Astrocyte (in vitro differentiated cells and primary cell): ENCODE measurements at regions not wholly inside any gene's neighbourhood (a gene's known extent, or its start where the extent isn't known, plus 50 kb on each side); places are given as distances from the start of the nearest gene placed in this dataset.
A peak's percentile ranks its signal among the peaks of the same experiment; 100 is the strongest.

ENCODE experiments used
- DNase-seq: peaks from one replicate; pipeline ENCODE4 v3.0.0-alpha.2; 2010; ENCODE audit warnings: low read depth
- FAIRE-seq: peaks from 2 replicates; lab custom pipeline; 2011; peaks lifted over from hg19 to GRCh38; lab: Jason Lieb, UNC
- H2AFZ ChIP-seq: 2 replicates; pipeline ENCODE4 v1.6.0; 2012; ENCODE audit warnings: low read depth, low read length, inconsistent platforms
- H3K27ac ChIP-seq: 2 replicates; pipeline ENCODE4 v1.5.1; 2011; ENCODE audit warnings: low read depth, low read length, inconsistent platforms
- H3K27me3 ChIP-seq: 2 replicates; pipeline ENCODE4 v1.6.0; 2011; ENCODE audit warnings: low read length, inconsistent platforms; ENCODE audit not compliant: insufficient read depth
- H3K36me3 ChIP-seq: 2 replicates; pipeline ENCODE4 v1.5.1; 2011; ENCODE audit warnings: low read length, inconsistent platforms; ENCODE audit not compliant: insufficient read depth
- H3K4me1 ChIP-seq: 2 replicates; pipeline ENCODE4 v1.5.1; 2011; ENCODE audit warnings: low read length, inconsistent platforms; ENCODE audit not compliant: insufficient read depth
- H3K4me2 ChIP-seq: 2 replicates; pipeline ENCODE4 v1.6.0; 2012; ENCODE audit warnings: low read length, inconsistent platforms
- H3K4me3 ChIP-seq: 2 replicates; pipeline ENCODE4 v1.5.1; 2011; ENCODE audit warnings: low read depth, mild to moderate bottlenecking, low read length, inconsistent platforms; ENCODE audit not compliant: insufficient read depth
- H3K79me2 ChIP-seq: 2 replicates; pipeline ENCODE4 v1.6.0; 2012; ENCODE audit warnings: mild to moderate bottlenecking, low read length, inconsistent platforms; ENCODE audit not compliant: insufficient read depth
- H3K9ac ChIP-seq: 2 replicates; pipeline ENCODE4 v1.6.0; 2012; ENCODE audit warnings: mild to moderate bottlenecking, low read length, inconsistent platforms
- H3K9me3 ChIP-seq: 2 replicates; pipeline ENCODE4 v1.5.1; 2012; ENCODE audit warnings: low read depth, mild to moderate bottlenecking, low read length, inconsistent platforms; ENCODE audit not compliant: insufficient read depth
- H4K20me1 ChIP-seq: 2 replicates; pipeline ENCODE4 v1.6.0; 2012; ENCODE audit warnings: low read length, inconsistent platforms; ENCODE audit not compliant: insufficient read depth
- H3K27ac Mint-ChIP-seq: one replicate; pipeline ENCODE4 v1.8.0; 2021; ENCODE audit warnings: mild to moderate bottlenecking, mixed read lengths; ENCODE audit not compliant: unreplicated experiment
- H3K27me3 Mint-ChIP-seq: one replicate; pipeline ENCODE4 v1.8.0; 2021; ENCODE audit warnings: low read depth, mixed read lengths; ENCODE audit not compliant: unreplicated experiment
- H3K36me3 Mint-ChIP-seq: one replicate; pipeline ENCODE4 v1.8.0; 2021; ENCODE audit warnings: low read depth, mixed read lengths; ENCODE audit not compliant: unreplicated experiment
- H3K4me1 Mint-ChIP-seq: one replicate; pipeline ENCODE4 v1.8.0; 2021; ENCODE audit warnings: low read depth, mixed read lengths; ENCODE audit not compliant: unreplicated experiment
- H3K4me3 Mint-ChIP-seq: one replicate; pipeline ENCODE4 v1.8.0; 2021; ENCODE audit warnings: mild to moderate bottlenecking, moderate library complexity, mixed read lengths; ENCODE audit not compliant: unreplicated experiment
- H3K9me3 Mint-ChIP-seq: one replicate; pipeline ENCODE4 v1.8.0; 2021; ENCODE audit warnings: mild to moderate bottlenecking, mixed read lengths; ENCODE audit not compliant: unreplicated experiment
- EZH2 ChIP-seq: IDR thresholded peaks from 2 replicates; pipeline ENCODE4 v1.6.1; 2012; ENCODE audit warnings: mild to moderate bottlenecking, low read length, inconsistent platforms; ENCODE audit not compliant: insufficient read depth
- TF ChIP-seq, protein P1 (sequence below): IDR thresholded peaks from 2 replicates; pipeline ENCODE4 v1.5.1; 2011; ENCODE audit warnings: low read depth, mild to moderate bottlenecking, inconsistent platforms, low read length, moderate library complexity; ENCODE audit not compliant: insufficient read depth

DNA sequence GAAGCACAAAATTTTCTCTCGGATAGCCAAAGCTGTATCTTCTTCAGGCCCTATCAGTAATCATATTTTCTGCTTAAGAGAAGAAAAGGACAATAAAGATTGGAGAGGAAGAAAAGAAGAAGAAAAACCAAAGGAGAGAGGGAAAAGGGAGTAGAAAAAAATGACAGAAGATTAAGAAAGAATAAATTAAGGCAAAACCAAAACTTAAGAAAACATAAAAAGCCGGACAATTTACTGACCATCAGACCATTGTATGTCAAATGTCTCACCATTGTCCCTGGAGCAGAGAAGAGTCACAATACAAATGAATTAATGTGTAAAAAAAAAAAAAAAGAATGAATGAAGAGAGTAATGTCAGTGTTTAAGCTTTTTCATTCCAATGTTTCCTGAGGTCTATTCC, 1274.8 kb downstream of the FSCB start:
- TF ChIP-seq, protein P1, sequence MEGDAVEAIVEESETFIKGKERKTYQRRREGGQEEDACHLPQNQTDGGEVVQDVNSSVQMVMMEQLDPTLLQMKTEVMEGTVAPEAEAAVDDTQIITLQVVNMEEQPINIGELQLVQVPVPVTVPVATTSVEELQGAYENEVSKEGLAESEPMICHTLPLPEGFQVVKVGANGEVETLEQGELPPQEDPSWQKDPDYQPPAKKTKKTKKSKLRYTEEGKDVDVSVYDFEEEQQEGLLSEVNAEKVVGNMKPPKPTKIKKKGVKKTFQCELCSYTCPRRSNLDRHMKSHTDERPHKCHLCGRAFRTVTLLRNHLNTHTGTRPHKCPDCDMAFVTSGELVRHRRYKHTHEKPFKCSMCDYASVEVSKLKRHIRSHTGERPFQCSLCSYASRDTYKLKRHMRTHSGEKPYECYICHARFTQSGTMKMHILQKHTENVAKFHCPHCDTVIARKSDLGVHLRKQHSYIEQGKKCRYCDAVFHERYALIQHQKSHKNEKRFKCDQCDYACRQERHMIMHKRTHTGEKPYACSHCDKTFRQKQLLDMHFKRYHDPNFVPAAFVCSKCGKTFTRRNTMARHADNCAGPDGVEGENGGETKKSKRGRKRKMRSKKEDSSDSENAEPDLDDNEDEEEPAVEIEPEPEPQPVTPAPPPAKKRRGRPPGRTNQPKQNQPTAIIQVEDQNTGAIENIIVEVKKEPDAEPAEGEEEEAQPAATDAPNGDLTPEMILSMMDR: no peak
- TF ChIP-seq EZH2: no peak
- H3K27ac Mint-ChIP-seq: no peak overlapping the region
- no peaks in the 10 kb centered on the region for H3K27me3 Mint-ChIP-seq
- no peaks in the 10 kb centered on the region for H4K20me1 ChIP-seq
- no peaks in the 10 kb centered on the region for H3K36me3 Mint-ChIP-seq
- no peak overlapping the region for H3K27ac ChIP-seq
- FAIRE-seq (no peak), DNase-seq (no peak)
- H3K4me3 Mint-ChIP-seq: no peak overlapping the region
- H3K4me2 ChIP-seq: no peak overlapping the region
- H3K4me3 ChIP-seq: no peak overlapping the region
- H2AFZ ChIP-seq: no peak overlapping the region
- H3K27me3 ChIP-seq: no peaks in the 10 kb centered on the region
- H3K4me1 ChIP-seq: no peaks in the 10 kb centered on the region
- H3K9ac ChIP-seq: no peak overlapping the region
- no peaks in the 10 kb centered on the region for H3K9me3 ChIP-seq
- H3K4me1 Mint-ChIP-seq: no peaks in the 10 kb centered on the region
- H3K36me3 ChIP-seq: no peaks in the 10 kb centered on the region
- H3K9me3 Mint-ChIP-seq: no peaks in the 10 kb centered on the region
- no peaks in the 10 kb centered on the region for H3K79me2 ChIP-seq

DNA sequence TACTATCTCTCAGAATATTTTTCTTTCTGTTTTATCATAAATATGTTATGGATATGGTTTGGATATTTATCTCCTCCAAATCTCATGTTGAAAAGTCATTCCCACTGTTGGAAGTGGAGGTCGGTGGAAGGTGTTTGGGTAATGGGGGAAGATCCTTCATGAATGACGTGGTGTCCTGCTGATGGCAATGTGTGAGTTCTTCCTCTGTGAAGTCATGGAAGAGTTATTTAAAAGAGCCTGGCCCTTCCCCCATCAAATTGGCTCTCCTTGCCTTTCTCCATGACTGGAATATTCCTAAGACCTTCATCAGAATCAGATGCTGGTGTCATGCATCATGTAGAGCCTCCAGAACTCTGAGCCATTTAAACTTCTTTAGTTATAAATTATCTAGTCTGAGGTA, 1291.6 kb downstream of the FSCB start:
- Histone ChIP-seq H3K27me3 (no peaks in the 10 kb centered on the region), H3K9me3 (no peaks in the 10 kb centered on the region), H3K9ac (no peak overlapping the region), H4K20me1 (no peaks in the 10 kb centered on the region), H3K27ac (no peak overlapping the region), H3K36me3 (no peaks in the 10 kb centered on the region), H3K4me1 (no peaks in the 10 kb centered on the region), H2AFZ (no peak overlapping the region), H3K4me3 (no peak overlapping the region), H3K79me2 (no peaks in the 10 kb centered on the region), H3K4me2 (no peak overlapping the region)
- TF ChIP-seq, protein P1: no peak
- TF ChIP-seq EZH2: no peak
- H3K4me3 Mint-ChIP-seq: no peak overlapping the region
- DNase-seq (no peak), FAIRE-seq (no peak)
- H3K36me3 Mint-ChIP-seq: no peaks in the 10 kb centered on the region
- H3K4me1 Mint-ChIP-seq: peaks cover 4% of the 10 kb centered on the region
- H3K27ac Mint-ChIP-seq: peak overlapping the region; percentile 84
- H3K27me3 Mint-ChIP-seq: no peaks in the 10 kb centered on the region
- no peaks in the 10 kb centered on the region for H3K9me3 Mint-ChIP-seq

DNA sequence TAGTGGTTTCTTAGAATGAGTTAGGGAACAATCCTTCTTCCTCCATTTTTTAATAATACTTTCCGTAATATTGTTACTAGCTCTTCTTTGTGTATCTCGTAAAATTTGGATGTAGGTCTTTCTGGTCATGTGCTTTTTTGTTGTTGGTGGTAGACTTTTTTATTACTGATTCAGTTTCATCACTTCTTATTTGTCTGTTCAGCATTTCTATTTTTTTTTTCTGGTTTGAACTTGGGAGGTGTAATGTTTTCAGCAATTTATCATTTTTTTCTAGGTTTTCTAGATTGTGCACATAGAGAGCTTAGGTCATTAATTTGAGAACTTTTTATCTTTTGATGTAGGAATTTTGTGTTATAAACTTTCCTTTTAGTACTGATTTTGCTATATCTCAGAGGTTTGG, 1299.9 kb downstream of the FSCB start:
- TF ChIP-seq, protein P1: no peak
- no peak for TF ChIP-seq EZH2
- no peak overlapping the region for H3K4me3 ChIP-seq
- Mint-ChIP-seq H3K9me3 (no peaks in the 10 kb centered on the region), H3K27ac (no peak overlapping the region), H3K36me3 (no peaks in the 10 kb centered on the region), H3K4me3 (no peak overlapping the region), H3K4me1 (peaks cover 3% of the 10 kb centered on the region), H3K27me3 (no peaks in the 10 kb centered on the region)
- no peaks in the 10 kb centered on the region for H3K79me2 ChIP-seq
- DNase-seq: no peak
- no peaks in the 10 kb centered on the region for H4K20me1 ChIP-seq
- H3K4me2 ChIP-seq: no peak overlapping the region
- no peak overlapping the region for H2AFZ ChIP-seq
- no peak for FAIRE-seq
- no peak overlapping the region for H3K9ac ChIP-seq
- H3K9me3 ChIP-seq: no peaks in the 10 kb centered on the region
- no peaks in the 10 kb centered on the region for H3K27me3 ChIP-seq
- H3K27ac ChIP-seq: no peak overlapping the region
- H3K36me3 ChIP-seq: no peaks in the 10 kb centered on the region
- no peaks in the 10 kb centered on the region for H3K4me1 ChIP-seq
